ENCODE measurements at regions not wholly inside any gene's neighbourhood (a gene's known extent, or its start where the extent isn't known, plus 50 kb on each side); places are given as distances from the start of the nearest gene placed in this dataset.

DNA sequence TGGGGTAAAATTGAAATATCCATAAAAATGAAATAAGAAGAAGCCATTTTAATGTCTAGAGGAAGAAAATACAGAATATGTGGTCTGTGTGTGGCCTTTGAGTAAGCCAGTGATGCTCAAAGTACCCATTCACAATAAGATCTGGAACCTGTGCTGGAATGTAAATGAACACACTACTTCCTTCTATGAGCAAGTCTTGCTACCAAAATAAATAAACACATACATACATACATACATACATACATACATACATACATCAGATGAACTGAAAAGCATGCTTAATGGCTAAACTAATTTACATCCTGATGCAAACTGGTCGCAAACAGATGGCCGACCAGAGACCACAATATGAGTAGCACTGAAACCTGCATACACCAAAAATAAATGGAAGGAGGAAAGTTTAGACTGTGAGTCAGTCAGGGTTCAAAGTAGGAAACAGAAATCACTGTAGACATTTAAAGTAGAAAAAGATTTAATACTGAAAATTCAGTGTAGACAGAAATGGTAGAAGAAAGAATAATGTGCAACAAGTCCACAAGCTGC is 317.6 kb downstream of the CAAP1 start:
- intact Hi-C loops (cut with DNase I, micrococcal nuclease), result no loop called here
- Histone ChIP-seq H3K36me3 (ENCODE audit: insufficient read depth, low read length) (no peaks in the 10 kb centered on the region), H3K27me3 (ENCODE audit: control insufficient read depth in 1 of 2, insufficient read depth in 2 of 2, low read length in 2 of 2) (no peaks in the 10 kb centered on the region), H3K4me1 (ENCODE audit: insufficient read depth, low read length) (no peaks in the 10 kb centered on the region), H3K27ac (ENCODE audit: low read depth in 1 of 2, low read length in 2 of 2) (no peak overlapping the region), H3K9me3 (ENCODE audit: control insufficient read depth in 1 of 2, insufficient read depth in 1 of 2, low read length in 2 of 2) (no peaks in the 10 kb centered on the region), H3K4me3 (ENCODE audit: low read length) (no peak overlapping the region)
- Mint-ChIP-seq H3K27me3 (no peaks in the 10 kb centered on the region), H3K4me1 (ENCODE audit: low read depth) (no peaks in the 10 kb centered on the region), H3K9me3 (no peaks in the 10 kb centered on the region), H3K27ac (no peak overlapping the region), H3K4me3 (no peak overlapping the region), H3K36me3 (ENCODE audit: low read depth) (no peaks in the 10 kb centered on the region)
- CTCF ChIA-PET, result no interaction called here
- DNase-seq, result no peak
- ATAC-seq (ENCODE audit: poor library complexity), result no peak
- TF ChIP-seq, protein P1, sequence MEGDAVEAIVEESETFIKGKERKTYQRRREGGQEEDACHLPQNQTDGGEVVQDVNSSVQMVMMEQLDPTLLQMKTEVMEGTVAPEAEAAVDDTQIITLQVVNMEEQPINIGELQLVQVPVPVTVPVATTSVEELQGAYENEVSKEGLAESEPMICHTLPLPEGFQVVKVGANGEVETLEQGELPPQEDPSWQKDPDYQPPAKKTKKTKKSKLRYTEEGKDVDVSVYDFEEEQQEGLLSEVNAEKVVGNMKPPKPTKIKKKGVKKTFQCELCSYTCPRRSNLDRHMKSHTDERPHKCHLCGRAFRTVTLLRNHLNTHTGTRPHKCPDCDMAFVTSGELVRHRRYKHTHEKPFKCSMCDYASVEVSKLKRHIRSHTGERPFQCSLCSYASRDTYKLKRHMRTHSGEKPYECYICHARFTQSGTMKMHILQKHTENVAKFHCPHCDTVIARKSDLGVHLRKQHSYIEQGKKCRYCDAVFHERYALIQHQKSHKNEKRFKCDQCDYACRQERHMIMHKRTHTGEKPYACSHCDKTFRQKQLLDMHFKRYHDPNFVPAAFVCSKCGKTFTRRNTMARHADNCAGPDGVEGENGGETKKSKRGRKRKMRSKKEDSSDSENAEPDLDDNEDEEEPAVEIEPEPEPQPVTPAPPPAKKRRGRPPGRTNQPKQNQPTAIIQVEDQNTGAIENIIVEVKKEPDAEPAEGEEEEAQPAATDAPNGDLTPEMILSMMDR (IDR thresholded peaks at IDR 0.05), result no peak
- POLR2A ChIA-PET, result no interaction called here

DNA sequence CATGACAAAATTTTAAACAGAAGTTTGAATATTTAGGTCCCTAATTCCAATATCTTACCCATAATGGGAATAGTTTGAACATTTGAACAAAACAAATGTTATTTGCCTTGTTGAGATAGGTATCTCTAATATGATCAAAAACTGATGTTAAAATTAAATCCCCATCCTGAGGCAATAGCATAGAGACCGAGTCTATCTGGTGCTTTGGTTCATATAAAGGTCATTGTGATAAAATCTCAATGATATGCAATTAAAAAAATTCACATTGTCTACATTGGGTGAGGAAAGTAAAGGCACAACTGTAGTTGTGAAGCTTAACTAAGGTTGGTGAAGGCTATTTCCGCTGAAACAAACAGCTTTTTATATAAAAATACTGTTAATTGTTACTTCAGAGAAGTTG is 318.3 kb downstream of the CAAP1 start:
- Histone ChIP-seq H3K4me1 (ENCODE audit: insufficient read depth, low read length) (no peaks in the 10 kb centered on the region), H3K4me3 (ENCODE audit: low read length) (no peak overlapping the region), H3K27ac (ENCODE audit: low read depth in 1 of 2, low read length in 2 of 2) (no peak overlapping the region), H3K27me3 (ENCODE audit: control insufficient read depth in 1 of 2, insufficient read depth in 2 of 2, low read length in 2 of 2) (no peaks in the 10 kb centered on the region), H3K36me3 (ENCODE audit: insufficient read depth, low read length) (no peaks in the 10 kb centered on the region), H3K9me3 (ENCODE audit: control insufficient read depth in 1 of 2, insufficient read depth in 1 of 2, low read length in 2 of 2) (no peaks in the 10 kb centered on the region)
- H3K36me3 Mint-ChIP-seq (ENCODE audit: low read depth), result no peaks in the 10 kb centered on the region
- CTCF ChIA-PET, result no interaction called here
- intact Hi-C loops (cut with DNase I, micrococcal nuclease), result no loop called here
- no peak overlapping the region for H3K27ac Mint-ChIP-seq
- H3K27me3 Mint-ChIP-seq, result no peaks in the 10 kb centered on the region
- no peak overlapping the region for H3K4me3 Mint-ChIP-seq
- TF ChIP-seq, protein P1 (IDR thresholded peaks at IDR 0.05), result no peak
- no peaks in the 10 kb centered on the region for H3K4me1 Mint-ChIP-seq (ENCODE audit: low read depth)
- no peaks in the 10 kb centered on the region for H3K9me3 Mint-ChIP-seq
- POLR2A ChIA-PET, result no interaction called here
- no peak for ATAC-seq (ENCODE audit: poor library complexity)
- no peak for DNase-seq

DNA sequence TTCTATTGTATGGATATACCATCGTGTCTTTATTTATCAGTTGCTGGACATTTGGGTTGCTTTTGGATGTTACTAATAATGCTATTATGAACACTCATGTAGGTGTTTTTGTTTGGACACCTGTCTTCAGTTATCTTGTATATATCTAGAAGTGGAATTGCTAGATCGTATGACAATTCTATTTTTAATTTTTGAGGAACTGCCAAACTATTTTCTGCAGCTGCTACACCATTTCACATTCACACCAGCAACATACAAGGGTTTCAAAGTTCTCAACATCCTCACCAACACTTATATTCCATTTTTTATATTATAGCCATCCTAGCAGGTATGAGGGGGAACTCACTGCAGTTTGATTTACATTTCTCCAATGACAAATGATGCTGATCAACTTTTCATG is 324.6 kb downstream of the CAAP1 start:
- H3K4me1 Mint-ChIP-seq (ENCODE audit: low read depth), result no peaks in the 10 kb centered on the region
- intact Hi-C loops (cut with DNase I, micrococcal nuclease), result no loop called here

More for the DNA sequence above, 324.6 kb downstream of the CAAP1 start:
- H3K27ac Mint-ChIP-seq, result no peak overlapping the region
- no peak overlapping the region for H3K4me3 ChIP-seq (ENCODE audit: low read length)
- ATAC-seq (ENCODE audit: poor library complexity) (no peak), DNase-seq (no peak)
- no peaks in the 10 kb centered on the region for H3K9me3 ChIP-seq (ENCODE audit: control insufficient read depth in 1 of 2, insufficient read depth in 1 of 2, low read length in 2 of 2)
- no peaks in the 10 kb centered on the region for H3K36me3 ChIP-seq (ENCODE audit: insufficient read depth, low read length)
- no peak overlapping the region for H3K4me3 Mint-ChIP-seq
- no peaks in the 10 kb centered on the region for H3K27me3 ChIP-seq (ENCODE audit: control insufficient read depth in 1 of 2, insufficient read depth in 2 of 2, low read length in 2 of 2)
- TF ChIP-seq, protein P1 (IDR thresholded peaks at IDR 0.05), result no peak
- H3K27ac ChIP-seq (ENCODE audit: low read depth in 1 of 2, low read length in 2 of 2), result no peak overlapping the region
- POLR2A ChIA-PET, result no interaction called here
- H3K4me1 ChIP-seq (ENCODE audit: insufficient read depth, low read length), result no peaks in the 10 kb centered on the region
- H3K36me3 Mint-ChIP-seq (ENCODE audit: low read depth), result no peaks in the 10 kb centered on the region
- no peaks in the 10 kb centered on the region for H3K27me3 Mint-ChIP-seq
- CTCF ChIA-PET, result no interaction called here
- peaks cover 2% of the 10 kb centered on the region for H3K9me3 Mint-ChIP-seq

All from CD4-positive, alpha-beta T cell (primary cell).